Fibroblast of gingiva (primary cell): ENCODE measurements at regions not wholly inside any gene's neighbourhood (a gene's known extent, or its start where the extent isn't known, plus 50 kb on each side); places are given as distances from the start of the nearest gene placed in this dataset.

ENCODE experiments used
- DNase-seq: peaks from one replicate; pipeline ENCODE4 v3.0.0-alpha.2; 2011; ENCODE audit warnings: low read depth

- peak; percentile 98 for DNase-seq
These were observed 129.2 kb downstream of the HFE start for GRCh38 chr6:26216359-26216885.

- DNase-seq: peak; percentile 87
These were observed 129.9 kb downstream of the HFE start for GRCh38 chr6:26216886-26217713.

GRCh38 chr6:26217714-26218075 is 130.5 kb downstream of the HFE start:
- DNase-seq: no peak

GRCh38 chr6:26218824-26219223 is 131.6 kb downstream of the HFE start:
- no peak for DNase-seq

- DNase-seq: no peak
These were observed 133.1 kb downstream of the HFE start for GRCh38 chr6:26220145-26220970.

GRCh38 chr6:26221186-26221585 is 134.0 kb downstream of the HFE start:
- no peak for DNase-seq

- no peak for DNase-seq
These were observed 135.3 kb downstream of the HFE start for GRCh38 chr6:26222571-26222970.

- DNase-seq: no peak
These were observed 136.0 kb downstream of the HFE start for GRCh38 chr6:26223228-26223627.

- peak; percentile 92 for DNase-seq
These were observed 136.7 kb downstream of the HFE start for GRCh38 chr6:26223650-26224546.

GRCh38 chr6:26224547-26224912 is 137.3 kb downstream of the HFE start:
- DNase-seq: no peak

- DNase-seq: peak; percentile 86
These were observed 138.0 kb downstream of the HFE start for GRCh38 chr6:26224940-26225847.

- no peak for DNase-seq
These were observed 138.8 kb downstream of the HFE start for GRCh38 chr6:26225848-26226578.

- DNase-seq: no peak
These were observed 138.4 kb upstream of the BTN3A2 start for GRCh38 chr6:26226579-26226967.

- no peak for DNase-seq
These were observed 134.6 kb upstream of the BTN3A2 start for GRCh38 chr6:26230351-26230750.

GRCh38 chr6:26231006-26231587 is 133.9 kb upstream of the BTN3A2 start:
- DNase-seq: no peak

- DNase-seq: no peak
These were observed 132.6 kb upstream of the BTN3A2 start for GRCh38 chr6:26232306-26232939.

GRCh38 chr6:26232940-26233648 is 131.9 kb upstream of the BTN3A2 start:
- DNase-seq: peak; percentile 27

- DNase-seq: peak; percentile 59
These were observed 131.2 kb upstream of the BTN3A2 start for GRCh38 chr6:26233649-26234420.
